Muscle layer of colon (tissue), 2 donors: ENCODE measurements at regions not wholly inside any gene's neighbourhood (a gene's known extent, or its start where the extent isn't known, plus 50 kb on each side); places are given as distances from the start of the nearest gene placed in this dataset.
"Not testable (repeated sequence)": the region's sequence is repeated elsewhere in the genome, so short reads cannot be mapped to it uniquely, and the experiment has no call there.

ENCODE experiments used
- H3K27ac ChIP-seq: one replicate; pipeline ENCODE4 v1.7.0; 2013; ENCODE audit warnings: low read depth, mild to moderate bottlenecking, low read length, moderate library complexity
- H3K27me3 ChIP-seq, 2 donors: one replicate each; pipeline ENCODE4 v1.7.0; 2013; ENCODE audit warnings: low read length in 2 of 2, mild to moderate bottlenecking in 2 of 2; ENCODE audit not compliant: insufficient read depth in 2 of 2, control insufficient read depth in 1 of 2
- H3K36me3 ChIP-seq: one replicate; pipeline ENCODE4 v1.7.0; 2013; ENCODE audit warnings: mild to moderate bottlenecking, low read length; ENCODE audit not compliant: insufficient read depth
- H3K4me1 ChIP-seq: one replicate; pipeline ENCODE4 v1.7.0; 2013; ENCODE audit warnings: mild to moderate bottlenecking, low read length; ENCODE audit not compliant: insufficient read depth
- H3K4me3 ChIP-seq, 2 donors: one replicate each; pipeline ENCODE4 v1.7.0; 2013; ENCODE audit warnings: low read length in 2 of 2, low read depth in 1 of 2, mild to moderate bottlenecking in 1 of 2, moderate library complexity in 1 of 2
- H3K9ac ChIP-seq: one replicate; pipeline ENCODE4 v1.7.0; 2013; ENCODE audit warnings: low read length
- H3K9me3 ChIP-seq: one replicate; pipeline ENCODE4 v1.7.0; 2013; ENCODE audit warnings: mild to moderate bottlenecking, low read length
- donor health status: abdominal sarcoma.
- donor health status: Adenocarcinoma of cecum.

- not testable (repeated sequence) for H3K36me3 ChIP-seq, H3K9ac ChIP-seq, H3K9me3 ChIP-seq, H3K27ac ChIP-seq, H3K4me3 ChIP-seq, H3K27me3 ChIP-seq, H3K4me1 ChIP-seq
Measured at GRCh38 chr4:4052933-4053332, 173.8 kb downstream of the OTOP1 start.

DNA sequence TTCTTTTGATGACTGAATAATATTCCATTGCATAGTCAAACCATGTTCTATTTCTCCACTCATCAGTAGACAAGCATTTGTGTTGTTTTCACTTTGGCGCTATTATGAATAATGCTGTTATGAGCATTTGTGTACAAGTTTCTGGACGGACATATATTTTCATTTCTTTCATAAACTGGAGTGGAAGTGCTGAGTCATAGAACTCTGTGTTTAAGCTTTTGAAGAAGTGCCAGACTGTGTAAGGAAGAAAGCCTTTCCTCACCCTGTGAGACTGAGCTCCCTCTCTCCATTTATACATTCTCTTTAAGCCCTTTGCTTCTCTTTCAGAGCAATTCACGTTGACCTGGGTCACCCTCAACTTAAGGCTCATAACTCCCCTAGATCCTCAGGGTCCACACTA, 169.5 kb downstream of the OTOP1 start:
- not testable (repeated sequence) for H3K27me3 ChIP-seq, H3K9ac ChIP-seq, H3K36me3 ChIP-seq, H3K27ac ChIP-seq, H3K4me1 ChIP-seq, H3K4me3 ChIP-seq, H3K9me3 ChIP-seq

- H3K4me3 ChIP-seq, H3K9ac ChIP-seq, H3K27ac ChIP-seq, H3K9me3 ChIP-seq, H3K27me3 ChIP-seq, H3K36me3 ChIP-seq, H3K4me1 ChIP-seq: not testable (repeated sequence)
Measured at GRCh38 chr4:4084171-4084570, 142.6 kb downstream of the OTOP1 start.

DNA sequence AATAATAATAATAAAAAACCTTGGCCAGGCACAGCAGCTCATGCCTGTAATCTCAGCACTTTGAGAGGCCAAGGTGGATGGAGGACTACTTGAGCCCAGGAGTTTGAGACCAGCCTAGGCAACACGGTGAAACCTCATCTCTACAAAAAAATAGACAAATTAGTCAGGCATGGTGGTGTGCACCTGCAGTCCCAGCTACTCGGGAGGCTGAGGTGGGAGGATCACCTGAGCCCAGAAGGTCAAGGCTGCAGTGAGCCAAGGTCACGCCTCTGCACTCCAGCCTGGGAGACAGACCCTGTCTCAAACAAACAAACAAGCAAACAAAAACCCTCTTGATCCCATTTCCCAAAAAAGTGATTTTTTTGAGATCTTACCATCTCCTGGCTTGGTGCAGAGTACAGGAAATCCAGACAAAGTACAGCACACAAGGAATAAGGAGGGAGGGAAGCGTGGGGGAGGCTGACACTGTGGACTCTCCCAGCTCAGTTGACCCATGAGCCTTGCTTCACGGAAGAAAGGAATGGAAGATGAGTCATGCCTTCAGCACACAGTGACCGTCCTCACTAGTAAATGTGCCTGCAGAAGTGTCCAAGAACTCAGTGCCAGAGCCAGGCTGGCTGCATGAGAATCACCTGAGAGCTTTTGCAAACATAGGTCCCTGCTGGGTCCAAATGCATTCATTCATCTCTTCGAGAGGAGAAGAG, 136.9 kb downstream of the OTOP1 start:
- H3K9ac ChIP-seq, result not testable (repeated sequence)

DNA sequence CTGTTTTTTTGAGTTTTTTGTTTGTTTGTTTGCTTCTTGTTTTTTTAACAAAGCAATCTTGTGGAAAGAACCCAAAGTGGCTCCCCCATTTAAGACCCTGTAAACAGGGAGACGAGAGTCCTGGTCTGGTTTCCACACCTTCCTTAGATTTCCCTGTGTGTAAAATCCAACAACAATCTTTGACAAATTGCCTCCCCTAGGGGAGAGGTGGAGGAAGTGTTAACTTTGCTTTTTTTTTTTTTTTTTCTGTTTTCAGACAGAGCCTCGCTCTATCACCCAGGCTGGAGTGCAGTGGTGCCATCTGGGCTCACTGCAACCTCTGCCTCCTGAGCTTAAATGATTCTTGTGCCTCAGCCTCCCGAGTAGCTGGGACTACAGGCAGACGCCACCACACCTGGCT, 136.0 kb downstream of the OTOP1 start:
- not testable (repeated sequence) for H3K36me3 ChIP-seq, H3K9ac ChIP-seq

More for the DNA sequence above, 136.9 kb downstream of the OTOP1 start:
- H3K27me3 ChIP-seq, H3K4me3 ChIP-seq, H3K36me3 ChIP-seq, H3K9me3 ChIP-seq, H3K4me1 ChIP-seq, H3K27ac ChIP-seq: not testable (repeated sequence)

DNA sequence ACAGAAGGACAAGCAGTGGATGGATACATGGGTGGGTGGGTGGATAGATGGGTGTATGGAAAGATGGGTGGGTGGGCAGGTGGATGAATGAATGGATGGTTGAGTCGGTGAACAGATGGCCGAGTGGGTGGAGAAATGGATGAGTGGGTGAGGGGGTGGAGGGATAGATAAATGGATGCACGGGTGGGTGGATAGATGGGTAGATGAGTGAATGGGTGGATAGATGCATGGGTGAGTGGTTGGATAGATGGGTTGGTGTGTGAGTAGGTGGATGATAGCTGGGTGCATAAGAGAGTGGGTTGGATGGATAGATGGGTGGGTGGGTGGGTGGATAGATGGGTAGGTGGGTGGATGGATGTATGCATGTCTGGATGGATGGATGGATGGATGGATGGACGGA, 134.6 kb downstream of the OTOP1 start:
- not testable (repeated sequence) for H3K9ac ChIP-seq, H3K27me3 ChIP-seq, H3K9me3 ChIP-seq, H3K27ac ChIP-seq, H3K4me1 ChIP-seq, H3K4me3 ChIP-seq, H3K36me3 ChIP-seq

More for the DNA sequence above, 136.0 kb downstream of the OTOP1 start:
- H3K4me3 ChIP-seq, H3K4me1 ChIP-seq, H3K27ac ChIP-seq, H3K27me3 ChIP-seq, H3K9me3 ChIP-seq: not testable (repeated sequence)

DNA sequence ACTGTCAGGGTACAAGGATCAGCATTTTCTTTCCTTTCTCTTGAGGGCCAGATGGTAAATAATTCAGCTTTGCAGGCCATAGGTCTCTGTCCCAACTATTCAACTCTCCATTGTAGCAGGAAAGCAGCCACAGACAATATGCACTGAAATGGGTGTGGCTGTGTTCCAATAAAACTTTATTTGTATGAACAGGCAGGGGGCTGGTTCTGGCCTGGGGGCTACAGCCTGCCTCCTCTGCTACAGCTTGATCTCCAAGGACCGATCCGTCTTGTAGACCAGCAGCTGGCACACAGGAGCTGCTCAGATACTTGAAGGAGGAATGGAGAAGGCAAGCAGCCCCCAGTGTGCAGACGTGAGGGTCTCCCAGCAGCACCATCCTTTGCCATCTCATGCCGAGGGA, 127.1 kb downstream of the OTOP1 start:
- H3K27ac ChIP-seq, H3K36me3 ChIP-seq, H3K4me1 ChIP-seq, H3K4me3 ChIP-seq, H3K9me3 ChIP-seq, H3K27me3 ChIP-seq, H3K9ac ChIP-seq: not testable (repeated sequence)

- peaks cover 0 to 12% of the 10 kb centered on the region in 2 donors for H3K27me3 ChIP-seq
- H3K4me3 ChIP-seq, H3K36me3 ChIP-seq, H3K9ac ChIP-seq, H3K27ac ChIP-seq, H3K4me1 ChIP-seq, H3K9me3 ChIP-seq: not testable (repeated sequence)
Measured at GRCh38 chr4:4106923-4107322, 119.8 kb downstream of the OTOP1 start.

DNA sequence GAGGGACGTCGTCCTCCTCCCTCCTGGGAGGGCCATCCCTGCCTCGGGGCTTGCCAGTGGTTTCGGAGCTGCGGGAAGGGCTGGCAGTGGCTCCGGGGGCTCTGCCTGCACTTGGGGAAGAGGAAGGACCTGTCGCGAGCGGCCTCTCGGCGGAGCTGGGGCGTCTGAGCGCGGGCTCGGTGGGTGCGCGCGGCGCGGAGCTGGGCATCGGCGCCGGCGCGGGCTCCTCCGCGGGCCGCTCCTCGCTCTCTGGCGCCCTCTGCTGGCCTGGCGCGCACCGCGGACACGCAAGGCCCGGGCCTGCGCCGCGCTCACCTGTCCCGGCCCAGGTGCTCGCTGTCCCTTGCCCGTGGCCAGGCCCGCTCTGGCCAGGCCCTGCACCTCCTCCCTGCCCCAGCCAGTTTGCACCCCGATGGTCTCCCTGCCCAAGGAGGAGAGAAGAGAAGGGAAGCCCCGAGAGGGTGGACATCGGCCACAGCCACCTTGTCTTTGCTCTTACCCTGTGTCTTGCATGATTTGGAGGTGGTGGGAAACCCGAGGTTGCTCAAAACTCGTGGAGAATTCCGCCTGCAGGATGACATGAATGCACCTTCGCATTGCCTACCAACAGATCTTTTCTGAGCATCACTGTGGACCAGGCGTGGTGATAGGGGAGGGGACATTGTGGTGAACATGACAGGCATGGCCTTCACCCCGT, 119.2 kb downstream of the OTOP1 start:
- H3K27me3 ChIP-seq, result peaks cover 0 to 12% of the 10 kb centered on the region in 2 donors
- H3K36me3 ChIP-seq, result not testable (repeated sequence)

GRCh38 chr4:4115381-4115780, 111.3 kb downstream of the OTOP1 start:
- not testable (repeated sequence) for H3K4me3 ChIP-seq, H3K9me3 ChIP-seq, H3K4me1 ChIP-seq, H3K9ac ChIP-seq, H3K36me3 ChIP-seq, H3K27me3 ChIP-seq, H3K27ac ChIP-seq

More for the DNA sequence above, 119.2 kb downstream of the OTOP1 start:
- H3K9me3 ChIP-seq, H3K9ac ChIP-seq, H3K4me3 ChIP-seq, H3K27ac ChIP-seq, H3K4me1 ChIP-seq: not testable (repeated sequence)

- not testable (repeated sequence) for H3K4me3 ChIP-seq, H3K4me1 ChIP-seq, H3K36me3 ChIP-seq, H3K9ac ChIP-seq, H3K27ac ChIP-seq, H3K9me3 ChIP-seq, H3K27me3 ChIP-seq
Measured at GRCh38 chr4:4116901-4117300, 109.8 kb downstream of the OTOP1 start.

GRCh38 chr4:4134368-4134767, 92.4 kb downstream of the OTOP1 start:
- H3K27ac ChIP-seq, H3K27me3 ChIP-seq, H3K4me1 ChIP-seq, H3K4me3 ChIP-seq, H3K36me3 ChIP-seq, H3K9me3 ChIP-seq, H3K9ac ChIP-seq: not testable (repeated sequence)
